HG03460 (cell line): ENCODE measurements at regions not wholly inside any gene's neighbourhood (a gene's known extent, or its start where the extent isn't known, plus 50 kb on each side); places are given as distances from the start of the nearest gene placed in this dataset.
"Not testable (repeated sequence)": the region's sequence is repeated elsewhere in the genome, so short reads cannot be mapped to it uniquely, and the experiment has no call there.

Experiments
- ATAC-seq: cut with Tn5 transposase; IDR thresholded peaks from one replicate; pipeline ENCODE4 v1.9.1; 2021; ENCODE audit not compliant: unreplicated experiment

DNA sequence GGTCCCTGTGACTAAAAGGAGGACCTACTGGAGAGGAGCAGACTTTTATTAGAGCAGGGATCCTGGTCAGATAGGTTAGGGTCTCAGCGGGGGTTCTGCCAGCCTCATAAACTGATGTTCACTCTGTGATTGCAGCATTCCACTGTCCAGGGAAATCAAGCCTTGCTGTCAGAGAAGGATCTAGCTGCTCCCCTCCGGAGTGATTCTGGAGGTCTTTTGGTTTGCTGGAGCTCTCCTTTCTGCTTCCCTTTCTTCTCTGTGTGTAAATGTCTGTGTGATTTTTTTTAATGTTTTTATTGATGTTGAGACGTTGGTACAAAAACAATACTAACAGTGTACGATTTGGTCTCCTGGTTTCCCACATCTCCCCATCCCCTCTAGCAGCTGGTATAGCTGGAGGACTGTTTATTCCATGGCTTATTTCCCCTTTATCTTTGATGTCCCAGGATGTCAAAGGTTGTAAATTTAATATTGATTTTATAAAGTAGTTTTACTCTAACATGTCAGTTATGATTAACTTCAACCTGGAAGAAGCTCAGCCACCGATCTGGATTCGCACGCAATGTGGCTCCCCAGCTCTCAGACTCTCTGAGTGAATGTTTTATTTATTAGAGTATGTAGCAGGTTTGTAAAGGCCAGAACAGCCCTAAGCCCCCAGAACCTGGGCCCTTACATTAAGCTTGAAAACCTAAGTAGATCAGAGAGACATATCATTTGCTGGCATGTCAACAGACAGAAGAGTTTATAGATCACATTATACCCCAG is 202.3 kb upstream of the G2E3 start:
- no peak for ATAC-seq

- ATAC-seq = no peak
Observed at GRCh38 chr14:30357791-30358190, 201.2 kb upstream of the G2E3 start.

DNA sequence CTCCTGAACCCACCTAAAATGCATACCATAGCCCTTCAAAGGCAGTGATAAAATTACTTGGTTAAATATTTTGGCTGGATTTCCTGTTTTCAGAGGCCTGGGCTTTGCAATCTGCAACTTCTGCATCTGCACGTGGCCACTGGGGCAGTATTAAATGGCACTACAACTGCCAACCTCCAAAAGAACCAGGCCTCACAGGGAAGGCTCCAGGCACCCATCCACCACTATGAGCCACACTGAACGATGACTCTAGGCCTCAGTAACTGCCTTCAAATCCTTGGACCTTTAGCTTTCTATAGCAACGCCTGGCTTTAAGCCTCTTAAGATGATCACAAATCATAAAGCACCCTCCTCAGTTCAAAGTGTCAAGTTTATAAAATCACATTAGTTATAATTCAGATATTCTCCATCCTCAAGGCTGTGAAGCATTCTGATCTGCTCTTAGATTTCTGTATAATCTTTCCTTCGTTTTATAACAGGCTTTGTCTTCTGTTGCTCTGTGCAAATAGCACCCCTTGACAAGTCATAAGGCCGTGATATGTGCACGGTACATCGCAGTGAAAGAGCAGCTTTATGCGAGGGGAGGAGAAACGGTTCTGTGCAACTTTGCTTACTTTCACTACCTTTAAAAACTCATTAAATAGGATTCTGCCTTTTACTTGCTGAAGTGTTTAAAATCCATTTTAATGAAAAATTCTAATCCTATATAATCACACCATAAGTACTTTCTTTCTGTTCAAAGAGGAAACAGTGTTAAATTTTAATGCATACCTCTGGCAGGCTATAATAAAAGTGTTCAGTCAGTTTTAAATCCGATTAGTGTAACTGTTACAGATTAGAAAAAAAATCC is 196.4 kb upstream of the G2E3 start:
- ATAC-seq = no peak

GRCh38 chr14:30363219-30363880 is 195.6 kb upstream of the G2E3 start:
- ATAC-seq = not testable (repeated sequence)

DNA sequence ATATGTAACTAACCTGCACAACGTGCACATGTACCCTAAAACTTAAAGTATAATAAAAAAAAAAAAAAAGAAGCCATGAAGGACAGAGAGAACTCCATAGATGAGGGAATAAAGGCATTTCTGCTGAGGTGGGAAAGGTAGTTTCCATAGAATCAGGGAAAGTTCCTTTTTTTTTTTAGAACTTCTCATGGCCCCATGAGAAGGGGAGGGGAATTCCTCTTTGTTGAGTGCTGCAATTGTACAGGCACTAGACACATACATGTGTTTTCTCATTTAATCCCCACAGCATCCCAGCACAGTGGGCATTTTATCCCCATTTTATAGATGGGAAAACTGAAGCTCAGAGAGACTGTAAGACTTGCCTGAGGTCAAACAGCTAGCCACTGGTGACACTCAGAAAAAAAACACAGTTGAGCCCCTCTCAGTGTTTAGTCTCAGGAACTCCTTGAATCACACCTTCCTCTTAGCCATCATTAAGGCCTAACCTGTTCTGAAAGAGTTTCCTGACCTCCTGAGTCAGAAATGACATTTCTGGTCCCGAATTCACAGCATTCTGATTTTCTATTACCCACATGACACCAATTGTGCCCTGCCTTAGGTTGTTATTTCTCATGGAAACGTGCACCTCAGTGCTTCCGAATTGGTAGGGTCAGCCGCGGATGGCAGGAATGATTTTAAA is 189.3 kb upstream of the G2E3 start:
- no peak for ATAC-seq

DNA sequence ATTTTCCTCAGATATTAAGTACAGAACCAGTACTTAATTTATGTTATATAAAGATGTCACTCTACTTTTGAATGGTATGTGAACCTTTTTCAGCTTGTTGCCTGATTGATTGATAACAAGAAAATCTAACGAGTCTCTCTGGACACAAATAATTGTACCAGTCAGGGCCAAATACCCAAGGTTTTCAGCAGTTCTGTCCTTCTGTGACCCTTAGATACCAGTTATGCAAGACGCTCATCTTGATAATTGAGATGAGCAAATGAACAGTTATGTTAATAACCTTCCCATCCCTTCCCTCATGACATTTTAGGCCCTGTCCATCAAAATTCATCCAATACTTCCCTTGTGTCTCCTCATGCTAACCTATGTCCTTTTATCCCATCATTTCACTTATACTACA is 185.9 kb upstream of the G2E3 start:
- ATAC-seq = no peak

GRCh38 chr14:30373526-30373925 is 185.4 kb upstream of the G2E3 start:
- no peak for ATAC-seq

GRCh38 chr14:30375296-30375892 is 183.6 kb upstream of the G2E3 start:
- peak; percentile 95 for ATAC-seq

DNA sequence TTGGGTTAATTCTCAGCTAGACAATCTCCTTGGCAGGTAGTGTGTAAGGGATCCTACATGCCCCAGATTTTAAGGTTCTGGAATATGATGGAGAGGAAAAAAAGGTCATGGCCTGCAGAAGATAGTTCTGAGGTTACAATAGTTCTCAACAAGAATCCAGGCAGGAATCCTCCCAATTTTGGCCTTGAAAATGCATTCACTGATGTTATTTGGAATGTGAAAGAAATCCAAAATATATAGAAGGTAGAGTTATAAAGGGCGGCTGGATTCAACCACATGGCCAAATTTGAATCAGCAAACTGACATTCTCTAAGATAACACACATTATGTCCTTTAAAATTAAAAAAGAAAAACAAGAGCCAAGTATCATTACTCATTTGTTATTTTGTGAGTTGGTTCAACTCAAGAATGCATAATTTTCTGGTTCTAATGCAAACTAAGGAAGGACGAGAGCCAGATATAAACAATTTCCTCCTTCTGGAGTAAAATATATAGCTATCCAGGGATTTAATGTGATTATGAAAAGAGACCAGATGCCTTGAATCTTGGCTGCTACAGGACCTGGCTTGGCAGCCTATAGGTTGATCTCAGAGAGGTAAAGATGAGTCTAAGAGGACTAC is 177.0 kb upstream of the G2E3 start:
- no peak for ATAC-seq

DNA sequence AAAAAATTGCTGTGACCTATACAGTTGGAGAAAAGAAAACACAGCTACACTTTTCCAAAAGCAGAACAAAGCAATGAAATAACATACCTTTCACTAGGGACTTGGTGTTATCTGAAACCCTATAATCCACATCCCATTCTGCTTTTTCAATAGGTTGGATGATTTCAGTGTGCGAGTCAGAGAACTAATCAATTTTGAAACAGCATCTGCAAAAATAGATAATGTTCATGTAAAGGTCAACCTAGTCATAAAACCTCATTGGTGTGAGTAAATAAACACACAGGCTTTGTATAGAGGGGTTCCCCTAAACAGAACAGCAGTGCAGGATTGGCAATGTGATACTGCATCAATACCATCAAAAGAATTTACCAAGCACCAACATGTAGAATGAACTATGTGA is 173.0 kb upstream of the G2E3 start:
- no peak for ATAC-seq

DNA sequence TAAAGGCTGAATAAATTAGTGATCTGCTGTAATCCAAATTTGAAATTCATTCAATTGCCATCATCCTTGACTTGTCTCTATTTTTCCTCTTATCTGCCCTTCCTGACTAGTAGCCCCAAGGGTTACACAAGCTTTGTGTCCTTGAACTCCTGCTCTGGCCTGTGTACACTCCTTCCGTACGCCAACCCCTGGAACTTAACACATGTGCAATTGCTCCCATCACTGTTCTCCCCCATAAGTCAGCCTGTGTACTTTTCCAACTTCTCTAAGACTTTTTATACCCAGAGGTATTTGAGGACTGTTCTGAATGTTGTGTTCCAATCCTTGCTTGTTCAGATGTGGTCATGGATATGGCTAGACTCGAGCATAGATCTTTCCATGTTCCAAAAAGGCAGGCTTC is 171.1 kb upstream of the G2E3 start:
- ATAC-seq = no peak

GRCh38 chr14:30389134-30389876 is 169.7 kb upstream of the G2E3 start:
- ATAC-seq = no peak

DNA sequence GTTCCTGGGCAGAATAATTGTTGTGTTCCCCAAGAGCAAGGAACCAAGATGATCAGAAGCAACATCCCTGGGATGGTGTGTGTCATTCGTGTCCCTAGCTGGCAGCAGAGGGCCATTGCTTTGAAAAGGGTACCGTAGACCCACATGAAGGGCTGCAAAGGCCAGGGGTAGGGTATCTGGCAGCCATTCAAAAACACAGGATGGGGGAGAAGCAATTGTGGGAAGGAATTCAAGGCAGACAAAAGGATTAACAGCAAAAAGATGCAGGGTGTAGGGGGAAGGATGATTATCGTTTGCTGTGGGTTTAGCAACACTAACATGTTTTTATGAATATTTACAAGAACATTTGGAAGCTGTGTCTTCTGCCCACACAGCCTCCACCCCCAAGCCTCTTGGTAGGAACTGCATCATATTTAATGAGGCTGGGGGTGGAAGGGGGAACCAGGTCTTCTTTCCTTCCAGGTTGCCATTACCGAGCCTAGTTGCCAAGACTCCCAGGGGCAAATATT is 169.0 kb upstream of the G2E3 start:
- ATAC-seq = no peak

GRCh38 chr14:30395065-30395464 is 163.9 kb upstream of the G2E3 start:
- no peak for ATAC-seq

- ATAC-seq = no peak
Observed at GRCh38 chr14:30402846-30403245, 156.1 kb upstream of the G2E3 start.

- no peak for ATAC-seq
Observed at GRCh38 chr14:30403791-30404190, 155.2 kb upstream of the G2E3 start.

DNA sequence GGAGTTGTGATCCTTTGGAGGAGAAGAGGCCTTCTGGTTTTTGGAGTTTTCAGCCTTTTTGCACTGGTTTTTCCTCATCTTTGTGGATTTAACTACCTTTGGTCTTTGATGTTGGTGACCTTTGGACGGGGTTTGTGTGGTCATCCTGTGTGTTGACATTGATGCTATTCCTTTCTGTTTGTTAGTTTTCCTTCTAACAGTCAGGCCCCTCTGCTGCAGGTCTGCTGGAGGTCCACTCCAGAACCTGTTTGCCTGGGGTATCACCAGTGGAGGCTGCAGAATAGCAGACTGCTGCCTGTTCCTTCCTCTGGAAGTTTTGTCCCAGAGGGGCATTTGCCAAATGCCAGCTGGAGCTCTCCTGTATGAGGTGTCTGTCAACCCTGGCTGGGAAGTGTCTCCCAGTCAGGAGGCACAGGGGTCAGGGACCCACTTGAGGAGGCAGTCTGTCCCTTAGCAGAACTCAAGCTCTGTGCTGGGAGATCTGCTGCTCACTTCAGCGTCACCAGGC is 149.4 kb upstream of the G2E3 start:
- ATAC-seq = not testable (repeated sequence)

DNA sequence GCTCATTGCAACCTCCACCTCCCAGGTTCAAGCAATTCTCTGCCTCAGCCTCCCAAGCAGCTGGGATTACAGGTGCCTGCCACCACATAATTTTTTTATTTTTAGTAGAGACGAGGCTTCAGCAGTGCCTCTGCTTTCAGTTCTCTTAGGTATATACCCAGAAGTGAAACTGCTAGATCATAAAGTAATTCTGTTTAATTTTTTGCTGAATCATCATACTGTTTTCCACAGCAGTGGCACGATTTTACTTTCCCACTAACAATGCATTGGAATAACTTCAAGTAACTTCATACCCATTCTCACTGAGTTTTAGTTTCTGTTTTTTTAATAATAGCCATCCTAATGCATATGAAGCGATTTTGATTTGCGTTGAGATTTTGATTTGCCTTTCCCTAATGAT is 148.0 kb upstream of the G2E3 start:
- ATAC-seq = no peak

DNA sequence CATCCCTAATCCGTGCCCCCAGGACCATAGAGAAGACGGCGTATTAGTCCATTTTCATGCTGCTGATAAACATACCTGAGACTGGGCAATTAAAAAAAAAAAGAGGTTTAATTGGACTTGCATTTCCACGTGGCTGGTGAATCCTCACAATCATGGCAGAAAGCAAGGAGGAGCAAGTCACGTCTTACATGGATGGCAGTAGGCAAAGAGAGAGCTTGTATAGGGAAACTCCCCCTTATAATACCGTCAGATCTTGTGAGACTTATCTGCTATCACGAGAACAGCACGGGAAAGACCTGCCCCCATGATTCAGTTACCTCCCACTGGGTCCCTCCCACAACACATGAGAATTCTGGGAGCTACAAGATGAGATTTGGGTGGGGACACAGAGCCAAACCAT is 145.8 kb upstream of the G2E3 start:
- ATAC-seq = not testable (repeated sequence)
